SK-N-SH (cell line): ENCODE measurements at regions not wholly inside any gene's neighbourhood (a gene's known extent, or its start where the extent isn't known, plus 50 kb on each side); places are given as distances from the start of the nearest gene placed in this dataset.

Source experiments
- CTCF ChIA-PET: fragments of 300-600, 350-600 bp; formaldehyde crosslinking; extraction: SDS; loops from one replicate; lab custom pipeline; 2021; lab: Yijun Ruan, JAX
- POLR2A ChIA-PET: fragments of 350-600 bp; sonication (Branson Sonifier 250); formaldehyde crosslinking; extraction: SDS; loops from one replicate; lab custom pipeline; 2020; ENCODE audit warnings: antibody characterized with exemption, inconsistent platforms; lab: Yijun Ruan, JAX
- DNase-seq: peaks from one replicate; pipeline ENCODE4 v3.0.0; 2012
- H2AFZ ChIP-seq: fragments of 200-600 bp; sonication (generic); 2 replicates; pipeline ENCODE4 v1.8.1; 2016; ENCODE audit warnings: antibody characterized with exemption, mild to moderate bottlenecking, low read depth
- H3F3A ChIP-seq: fragments of 200-600 bp; sonication (generic); replicated peaks from 2 replicates; pipeline ENCODE3; 2016; ENCODE audit warnings: antibody characterized with exemption, mild to moderate bottlenecking; ENCODE audit not compliant: insufficient read depth
- H3K27ac ChIP-seq, 2 experiments: fragments of 200-500 bp in 1 of 2; fragments of 200-600 bp in 1 of 2; sonication (Bioruptor generic) in 1 of 2; sonication (generic), shearing (Covaris generic) in 1 of 2; 2 replicates each; pipeline versions ENCODE4 v1.5.1 to v1.6.1; 2014 to 2016; ENCODE audit warnings: low read depth in 2 of 2, inconsistent platforms in 1 of 2, low read length in 1 of 2, mild to moderate bottlenecking in 1 of 2, mixed read lengths in 1 of 2
- H3K27me3 ChIP-seq: fragments of 200-600 bp; sonication (generic), shearing (Covaris generic); 2 replicates; pipeline ENCODE4 v1.6.1; 2016; ENCODE audit warnings: mixed run types; ENCODE audit not compliant: insufficient read depth
- H3K36me3 ChIP-seq, 2 experiments: fragments of 200-500 bp in 1 of 2; fragments of 200-600 bp in 1 of 2; sonication (Bioruptor generic) in 1 of 2; sonication (generic) in 1 of 2; replicated peaks in 1 of 2; 2 replicates each; pipeline versions ENCODE3 to v1.5.1; 2014 to 2016; ENCODE audit warnings: low read length in 1 of 2, mild to moderate bottlenecking in 1 of 2; ENCODE audit not compliant: insufficient read depth in 2 of 2, control insufficient read depth in 1 of 2
- H3K4me1 ChIP-seq, 2 experiments: fragments of 200-500 bp in 1 of 2; fragments of 200-600 bp in 1 of 2; sonication (Bioruptor generic) in 1 of 2; sonication (generic), shearing (Covaris generic) in 1 of 2; 2 replicates each; pipeline versions ENCODE4 v1.5.1 to v1.6.1; 2014 to 2016; ENCODE audit warnings: low read depth in 1 of 2, low read length in 1 of 2, mixed run types in 1 of 2; ENCODE audit not compliant: insufficient read depth in 2 of 2, control insufficient read depth in 1 of 2
- H3K4me2 ChIP-seq: fragments of 200-600 bp; sonication (generic), shearing (Covaris generic); 2 replicates; pipeline ENCODE4 v1.6.1; 2017; ENCODE audit warnings: mixed run types
- H3K4me3 ChIP-seq, 2 experiments: fragments of 200-500 bp in 1 of 2; fragments of 200-600 bp in 1 of 2; sonication (Bioruptor generic) in 1 of 2; sonication (generic), shearing (Covaris generic) in 1 of 2; 2 replicates each; pipeline versions ENCODE4 v1.5.1 to v1.8.1; 2014 to 2016; ENCODE audit warnings: low read depth in 2 of 2, inconsistent platforms in 1 of 2, low read length in 1 of 2, mild to moderate bottlenecking in 1 of 2, mixed read lengths in 1 of 2, moderate library complexity in 1 of 2
- H3K79me2 ChIP-seq: fragments of 200-600 bp; sonication (generic); 2 replicates; pipeline ENCODE4 v1.8.1; 2017; ENCODE audit warnings: mild to moderate bottlenecking; ENCODE audit not compliant: insufficient read depth
- H3K9ac ChIP-seq: fragments of 200-600 bp; sonication (generic); 2 replicates; pipeline ENCODE4 v1.6.1; 2017; ENCODE audit warnings: mixed run types
- H3K9me2 ChIP-seq: fragments of 200-600 bp; sonication (generic); 2 replicates; pipeline ENCODE4 v1.6.1; 2017; ENCODE audit warnings: mixed run types
- H3K9me3 ChIP-seq: fragments of 200-600 bp; sonication (generic); 2 replicates; pipeline ENCODE4 v1.6.1; 2017; ENCODE audit warnings: mixed run types, mild to moderate bottlenecking, moderate library complexity
- H4K20me1 ChIP-seq: fragments of 200-600 bp; sonication (generic); 2 replicates; pipeline ENCODE4 v1.6.1; 2017; ENCODE audit warnings: mild to moderate bottlenecking, mixed run types; ENCODE audit not compliant: insufficient read depth
- ELF1 ChIP-seq: IDR thresholded peaks from 2 replicates; pipeline ENCODE4 v1.4.0; 2012
- FOSL2 ChIP-seq: IDR thresholded peaks from 2 replicates; pipeline ENCODE4 v1.4.0; 2012; ENCODE audit warnings: low read depth, mild to moderate bottlenecking, moderate library complexity, borderline replicate concordance
- FOXJ3 ChIP-seq: sonication (generic); formaldehyde crosslinking; IDR thresholded peaks from 2 replicates; pipeline ENCODE4 v1.5.1; 2020; ENCODE audit warnings: mild to moderate bottlenecking, missing genetic modification reagents
- FOXM1 ChIP-seq: IDR thresholded peaks from 2 replicates; pipeline ENCODE4 v1.4.0; 2012; ENCODE audit warnings: low read depth, mild to moderate bottlenecking
- GABPA ChIP-seq: IDR thresholded peaks from 2 replicates; pipeline ENCODE4 v1.4.0; 2012; ENCODE audit warnings: low read depth, mild to moderate bottlenecking
- GATA2 ChIP-seq: sonication (generic); formaldehyde crosslinking; IDR thresholded peaks from 2 replicates; pipeline ENCODE4 v1.5.0; 2020; ENCODE audit warnings: mild to moderate bottlenecking, missing genetic modification reagents
- JUND ChIP-seq: IDR thresholded peaks from 2 replicates; pipeline ENCODE4 v1.4.0; 2012
- MEF2A ChIP-seq: IDR thresholded peaks from 2 replicates; pipeline ENCODE4 v1.4.0; 2012; ENCODE audit warnings: low read depth, borderline replicate concordance
- NFIC ChIP-seq: IDR thresholded peaks from 2 replicates; pipeline ENCODE4 v1.4.0; 2012; ENCODE audit warnings: borderline replicate concordance
- POLR2AphosphoS5 ChIP-seq: IDR thresholded peaks from 2 replicates; pipeline ENCODE4 v1.6.1; 2012; ENCODE audit warnings: low read depth, low read length
- RAD21 ChIP-seq: IDR thresholded peaks from 2 replicates; pipeline ENCODE4 v1.6.1; 2012; ENCODE audit warnings: mild to moderate bottlenecking, low read length
- RCOR1 ChIP-seq: fragments of 150-350 bp; IDR thresholded peaks from 2 replicates; pipeline ENCODE4 v1.6.1; 2017; ENCODE audit warnings: antibody characterized with exemption, low read length
- RFX5 ChIP-seq: IDR thresholded peaks from 2 replicates; pipeline ENCODE4 v1.6.1; 2012; ENCODE audit warnings: mild to moderate bottlenecking, improper control_type of control experiment, low read length
- RXRA ChIP-seq: IDR thresholded peaks from 2 replicates; pipeline ENCODE4 v1.4.0; 2012; ENCODE audit warnings: low read depth, mild to moderate bottlenecking, borderline replicate concordance
- SIN3A ChIP-seq: IDR thresholded peaks from 2 replicates; pipeline ENCODE4 v1.6.1; 2012; ENCODE audit warnings: low read depth, mild to moderate bottlenecking, low read length, moderate library complexity, borderline replicate concordance
- TAF1 ChIP-seq: IDR thresholded peaks from 2 replicates; pipeline ENCODE4 v1.6.1; 2012; ENCODE audit warnings: low read depth, mild to moderate bottlenecking, low read length, moderate library complexity, borderline replicate concordance
- TCF12 ChIP-seq: IDR thresholded peaks from 2 replicates; pipeline ENCODE4 v1.4.0; 2012
- TEAD4 ChIP-seq: IDR thresholded peaks from 2 replicates; pipeline ENCODE4 v1.4.0; 2012; ENCODE audit warnings: mild to moderate bottlenecking, borderline replicate concordance; ENCODE audit not compliant: insufficient read depth
- WGBS: methylation state at CpG from one replicate; pipeline ENCODE4 v1.1.6; 2017; ENCODE audit warnings: low lambda C conversion rate; 5-methylcytosine and 5-hydroxymethylcytosine counted together
- TF ChIP-seq, protein P1 (sequence below): IDR thresholded peaks from 2 replicates; pipeline ENCODE4 v1.4.0; 2012; ENCODE audit warnings: low read depth, borderline replicate concordance
- TF ChIP-seq, protein P2 (sequence below): IDR thresholded peaks from 2 replicates; pipeline ENCODE4; 2012

DNA sequence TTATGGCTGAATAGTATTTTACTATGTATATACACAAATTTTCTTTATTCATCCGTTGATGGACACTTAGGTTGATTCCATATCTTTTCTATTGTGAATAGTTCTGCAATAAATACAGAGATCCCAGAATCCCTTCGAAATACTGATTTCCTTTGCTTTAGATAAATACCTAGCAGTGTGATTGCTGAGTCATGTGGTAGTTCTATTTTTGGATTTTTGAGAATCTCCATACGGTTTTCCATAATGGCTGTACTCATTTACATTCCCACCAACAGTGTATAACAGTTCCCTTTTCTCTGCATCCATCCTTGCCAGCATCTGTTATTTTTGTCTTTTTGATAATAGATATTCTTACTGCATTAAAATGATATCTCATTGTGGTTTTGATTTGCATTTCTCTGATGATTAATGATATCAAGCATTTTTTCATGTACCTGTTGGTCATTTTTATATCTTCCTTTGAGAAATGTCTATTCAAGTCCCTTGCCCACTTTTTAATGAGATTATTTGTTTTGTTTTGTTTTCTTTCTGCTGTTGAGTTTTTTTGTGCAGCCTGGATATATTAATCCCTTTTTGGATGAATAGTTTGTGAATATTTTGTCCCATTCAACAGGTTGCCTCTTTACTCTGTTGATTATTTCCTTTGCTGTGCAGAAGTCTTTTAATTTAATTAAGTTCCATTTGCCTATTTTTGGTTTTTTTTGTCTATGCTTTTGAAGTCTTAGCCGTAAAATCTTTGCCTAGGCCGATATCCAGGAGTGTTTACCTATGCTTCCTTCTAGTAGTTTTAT is 466.7 kb upstream of the TENM3 start:
- CTCF ChIA-PET: no interaction called here

DNA sequence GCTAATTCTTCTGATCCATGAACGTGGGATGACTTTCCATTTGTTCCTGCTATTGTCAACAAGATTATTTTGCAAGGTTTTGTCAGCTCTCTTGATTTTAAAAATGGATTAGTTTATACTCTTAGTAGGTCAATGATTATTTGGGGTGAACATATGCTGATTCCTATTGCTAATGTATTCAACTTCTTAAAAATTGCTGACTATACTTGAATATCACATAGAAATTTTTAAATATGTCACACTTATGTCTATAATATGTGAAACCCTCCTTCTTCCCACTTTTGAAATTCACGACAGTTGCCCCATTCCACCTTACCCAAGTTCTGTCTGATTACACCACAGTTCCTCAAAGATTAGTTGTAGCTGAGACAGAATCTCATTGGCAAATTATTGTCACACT is 465.7 kb upstream of the TENM3 start:
- H3K9me2 ChIP-seq: no peaks in the 10 kb centered on the region
- no peaks in the 10 kb centered on the region for H3K9me3 ChIP-seq
- no peaks in the 10 kb centered on the region for H4K20me1 ChIP-seq
- H3K27ac ChIP-seq: no peak overlapping the region
- no peak overlapping the region for H3K4me2 ChIP-seq
- CTCF ChIA-PET: no interaction called here
- H3F3A ChIP-seq: no peaks in the 10 kb centered on the region
- DNase-seq: no peak
- no peak overlapping the region for H3K9ac ChIP-seq
- no peak for TF ChIP-seq RAD21
- 64% methylated on average over 2 of the region's 2 CpGs for WGBS
- H3K4me3 ChIP-seq: no peak overlapping the region
- no peaks in the 10 kb centered on the region for H3K27me3 ChIP-seq
- H3K4me1 ChIP-seq: no peaks in the 10 kb centered on the region
- no peak overlapping the region for H2AFZ ChIP-seq
- POLR2A ChIA-PET: no interaction called here
- H3K36me3 ChIP-seq: no peaks in the 10 kb centered on the region
- no peaks in the 10 kb centered on the region for H3K79me2 ChIP-seq

More for the DNA sequence above, 466.7 kb upstream of the TENM3 start:
- no peak overlapping the region for H3K4me3 ChIP-seq
- no peaks in the 10 kb centered on the region for H4K20me1 ChIP-seq
- H3F3A ChIP-seq: no peaks in the 10 kb centered on the region
- no peak overlapping the region for H3K27ac ChIP-seq
- H3K79me2 ChIP-seq: no peaks in the 10 kb centered on the region
- H2AFZ ChIP-seq: no peak overlapping the region
- H3K9me2 ChIP-seq: no peaks in the 10 kb centered on the region
- POLR2A ChIA-PET: no interaction called here
- 64% methylated on average over 5 of the region's 5 CpGs for WGBS
- no peak for TF ChIP-seq SIN3A
- no peak for TF ChIP-seq TCF12
- no peak for TF ChIP-seq RXRA
- TF ChIP-seq FOXM1: no peak
- TF ChIP-seq POLR2AphosphoS5: no peak
- TF ChIP-seq, protein P1, sequence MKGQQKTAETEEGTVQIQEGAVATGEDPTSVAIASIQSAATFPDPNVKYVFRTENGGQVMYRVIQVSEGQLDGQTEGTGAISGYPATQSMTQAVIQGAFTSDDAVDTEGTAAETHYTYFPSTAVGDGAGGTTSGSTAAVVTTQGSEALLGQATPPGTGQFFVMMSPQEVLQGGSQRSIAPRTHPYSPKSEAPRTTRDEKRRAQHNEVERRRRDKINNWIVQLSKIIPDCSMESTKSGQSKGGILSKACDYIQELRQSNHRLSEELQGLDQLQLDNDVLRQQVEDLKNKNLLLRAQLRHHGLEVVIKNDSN: no peak
- TF ChIP-seq NFIC: no peak
- no peak for TF ChIP-seq RAD21
- no peak for TF ChIP-seq JUND
- TF ChIP-seq GABPA: no peak
- TF ChIP-seq, protein P2, sequence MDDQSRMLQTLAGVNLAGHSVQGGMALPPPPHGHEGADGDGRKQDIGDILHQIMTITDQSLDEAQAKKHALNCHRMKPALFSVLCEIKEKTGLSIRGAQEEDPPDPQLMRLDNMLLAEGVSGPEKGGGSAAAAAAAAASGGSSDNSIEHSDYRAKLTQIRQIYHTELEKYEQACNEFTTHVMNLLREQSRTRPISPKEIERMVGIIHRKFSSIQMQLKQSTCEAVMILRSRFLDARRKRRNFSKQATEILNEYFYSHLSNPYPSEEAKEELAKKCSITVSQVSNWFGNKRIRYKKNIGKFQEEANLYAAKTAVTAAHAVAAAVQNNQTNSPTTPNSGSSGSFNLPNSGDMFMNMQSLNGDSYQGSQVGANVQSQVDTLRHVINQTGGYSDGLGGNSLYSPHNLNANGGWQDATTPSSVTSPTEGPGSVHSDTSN: no peak
- no peak for TF ChIP-seq TAF1
- TF ChIP-seq ELF1: no peak
- no peak for TF ChIP-seq GATA2 (CRISPR knock-in tag)
- TF ChIP-seq RCOR1: no peak
- no peak for TF ChIP-seq FOSL2
- TF ChIP-seq MEF2A: no peak
- TF ChIP-seq RFX5: no peak
- TF ChIP-seq TEAD4: no peak
- no peak for TF ChIP-seq FOXJ3 (CRISPR knock-in tag)
- no peaks in the 10 kb centered on the region for H3K9me3 ChIP-seq
- no peaks in the 10 kb centered on the region for H3K27me3 ChIP-seq
- DNase-seq: no peak
- H3K4me2 ChIP-seq: no peak overlapping the region
- H3K4me1 ChIP-seq: no peaks in the 10 kb centered on the region
- no peak overlapping the region for H3K9ac ChIP-seq
- no peaks in the 10 kb centered on the region for H3K36me3 ChIP-seq
